ENCODE measurements at regions not wholly inside any gene's neighbourhood (a gene's known extent, or its start where the extent isn't known, plus 50 kb on each side); places are given as distances from the start of the nearest gene placed in this dataset.
A peak's percentile ranks its signal among the peaks of the same experiment; 100 is the strongest.

DNA sequence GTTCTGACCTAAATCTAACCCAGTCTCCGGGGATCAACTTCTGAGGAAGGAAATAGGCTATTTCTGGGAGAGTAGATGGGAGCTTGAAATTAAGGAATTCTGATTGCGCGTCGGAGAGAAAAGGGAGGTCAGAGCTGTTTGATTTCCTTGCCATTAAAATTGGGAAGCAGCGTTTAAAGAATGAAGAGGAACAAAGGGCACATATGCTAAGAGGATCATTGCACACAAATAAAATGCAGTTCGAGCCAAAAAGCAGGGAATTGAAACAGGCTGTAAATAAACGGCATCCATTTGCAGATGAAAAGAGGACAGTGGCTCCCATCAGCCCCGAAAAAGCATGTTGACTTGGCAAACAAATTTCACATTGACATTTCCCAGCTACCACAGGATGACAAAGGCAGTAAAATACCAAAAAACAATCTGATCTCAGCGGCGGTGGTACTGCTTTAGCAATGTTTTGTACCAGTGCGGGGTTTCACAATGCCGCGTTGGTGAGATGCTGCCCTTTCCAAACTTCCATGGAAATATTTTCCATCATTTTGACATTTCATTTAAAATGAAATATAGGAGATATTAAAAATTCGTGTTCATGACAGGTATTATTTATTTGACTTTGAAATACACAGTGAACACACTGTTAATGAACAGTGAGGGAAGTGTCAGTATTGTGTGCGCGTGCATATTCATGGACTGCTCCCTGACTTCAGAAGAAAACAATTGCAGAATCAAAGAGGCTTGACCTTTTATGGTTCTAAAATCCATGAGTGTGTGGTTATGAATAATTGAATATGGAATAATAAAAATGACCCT is 108.8 kb downstream of the SQOR start:
- no peak for DNase-seq (ENCODE audit: low read depth in 4 of 4, low spot score in 2 of 4)

DNA sequence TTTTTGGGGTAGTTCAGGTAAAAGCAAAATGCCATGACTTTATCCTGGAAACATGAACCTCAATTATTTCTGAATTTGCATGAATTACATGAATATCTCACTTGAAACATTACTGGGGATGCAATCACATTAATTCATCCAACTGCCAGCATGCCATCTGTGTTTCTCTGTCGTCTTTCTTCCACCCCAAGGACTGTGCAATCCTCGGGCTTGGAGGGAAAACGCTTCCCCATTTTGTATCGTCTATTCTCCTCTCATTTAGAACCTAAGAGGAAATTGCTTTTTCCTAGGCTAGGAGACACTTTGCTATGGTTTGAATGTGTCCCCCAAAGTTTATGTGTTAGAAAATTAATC is 109.4 kb downstream of the SQOR start:
- no peak for DNase-seq (ENCODE audit: low read depth in 4 of 4, low spot score in 2 of 4)

DNA sequence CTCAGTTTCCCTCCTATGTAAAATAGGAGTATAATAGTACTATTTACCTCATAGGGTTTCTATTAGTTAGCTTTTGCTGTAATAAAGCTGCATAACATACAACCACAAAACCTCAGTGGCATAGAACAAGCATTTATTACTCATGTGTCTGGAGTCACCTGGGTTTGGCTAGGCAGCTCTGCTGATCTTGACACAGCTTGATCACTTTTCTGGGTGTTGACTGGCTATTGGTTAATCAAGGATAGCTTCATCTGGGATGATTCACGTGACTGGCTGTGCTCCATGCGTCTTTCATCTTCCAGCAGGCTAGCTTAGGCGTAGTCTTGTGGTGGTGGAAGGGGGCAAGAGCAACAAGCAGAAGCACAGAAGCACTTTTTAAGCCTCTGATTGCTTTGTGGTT is 112.6 kb downstream of the SQOR start:
- DNase-seq (ENCODE audit: low read depth in 4 of 4, low spot score in 2 of 4): no peak

DNA sequence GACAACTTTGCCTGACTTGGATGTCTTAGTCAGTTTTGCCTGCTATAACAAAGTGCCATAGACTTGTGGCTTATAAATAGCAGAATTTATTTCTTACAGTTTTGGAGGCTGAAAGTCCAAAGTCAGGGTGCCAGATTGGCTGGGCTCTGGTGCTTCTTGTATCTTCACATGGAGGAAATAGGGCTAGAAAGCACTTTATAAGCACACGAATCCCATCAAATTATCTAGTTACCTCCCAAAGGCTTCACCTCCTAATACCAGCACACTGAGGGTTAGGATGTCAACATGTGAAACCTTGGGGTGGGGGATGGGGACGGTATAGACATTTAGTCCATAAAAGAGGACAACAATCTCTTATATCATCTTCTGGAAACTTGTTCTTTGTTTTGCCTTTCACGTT is 116.8 kb downstream of the SQOR start:
- DNase-seq (ENCODE audit: low read depth in 4 of 4, low spot score in 2 of 4): no peak

DNA sequence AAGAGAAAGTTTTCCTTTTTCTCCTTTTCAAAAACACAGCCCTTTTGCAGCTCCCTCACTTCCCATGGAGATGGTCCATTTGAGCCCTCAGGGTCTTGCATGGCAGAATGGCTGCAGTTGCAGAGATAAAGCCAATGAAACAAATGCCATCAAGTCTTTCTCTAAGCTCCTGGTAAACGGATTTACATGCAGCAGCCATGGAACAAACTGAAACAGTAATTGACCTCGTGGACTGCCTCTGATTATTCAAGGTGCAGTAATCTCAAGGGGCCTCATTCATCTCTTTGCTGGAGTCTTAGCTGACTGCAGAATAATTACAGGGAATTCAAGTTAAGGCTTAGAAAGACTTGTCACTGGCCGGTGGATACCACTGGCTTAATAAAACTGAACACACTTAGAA is 125.1 kb downstream of the SQOR start:
- no peak for DNase-seq (ENCODE audit: low read depth in 4 of 4, low spot score in 2 of 4)

DNA sequence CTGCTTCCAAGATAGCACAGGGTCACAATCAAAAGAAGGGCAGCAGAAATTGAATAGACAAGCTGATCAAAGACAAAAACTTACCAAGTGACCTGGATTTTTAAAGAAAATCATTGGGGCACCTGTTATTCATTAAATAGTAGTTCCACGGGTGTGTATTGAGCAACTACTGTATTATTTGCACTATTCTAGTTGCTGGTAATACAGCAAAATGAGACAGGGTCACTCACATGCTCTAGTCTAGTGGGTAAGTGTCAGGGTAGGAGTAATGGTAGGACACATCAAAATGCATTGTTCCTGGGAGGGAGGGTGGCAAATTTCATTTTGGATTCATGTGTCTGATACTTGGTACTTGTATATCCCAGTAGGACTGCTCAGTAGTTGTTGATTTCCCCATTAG is 127.9 kb downstream of the SQOR start:
- no peak for DNase-seq (ENCODE audit: low read depth in 4 of 4, low spot score in 2 of 4)

DNA sequence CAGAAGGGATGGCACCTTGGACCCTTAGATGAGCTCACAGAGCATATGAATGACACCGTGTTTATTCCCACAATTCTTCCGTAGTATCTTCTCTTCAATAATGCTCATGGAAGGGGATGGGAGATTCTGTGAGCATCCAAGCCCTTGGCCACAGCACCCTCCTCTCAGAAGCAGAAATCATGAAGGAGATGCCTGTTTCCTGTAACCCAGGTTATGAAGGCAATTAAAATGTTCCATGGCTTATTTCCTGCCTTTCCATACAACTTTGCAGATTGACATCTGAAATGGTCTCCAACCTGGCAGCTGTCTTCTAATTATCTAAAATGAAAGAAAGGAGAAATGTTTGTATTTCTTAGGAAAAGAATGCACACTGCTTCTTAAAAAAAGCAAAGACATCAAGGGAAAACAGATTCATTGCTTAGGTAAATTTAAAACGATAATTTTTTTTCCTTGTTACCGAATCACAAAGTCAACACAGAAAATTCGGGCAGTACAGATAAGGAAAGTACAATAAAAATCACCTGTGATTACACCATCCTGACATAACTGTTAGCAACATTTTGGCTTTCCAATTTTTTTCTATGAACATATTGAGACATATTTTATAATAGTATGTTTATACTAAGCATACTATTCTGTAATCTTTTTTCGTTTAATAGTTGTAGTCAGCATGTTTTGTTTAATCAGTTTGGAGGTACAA is 128.5 kb downstream of the SQOR start:
- no peak for DNase-seq (ENCODE audit: low read depth in 4 of 4, low spot score in 2 of 4)

DNA sequence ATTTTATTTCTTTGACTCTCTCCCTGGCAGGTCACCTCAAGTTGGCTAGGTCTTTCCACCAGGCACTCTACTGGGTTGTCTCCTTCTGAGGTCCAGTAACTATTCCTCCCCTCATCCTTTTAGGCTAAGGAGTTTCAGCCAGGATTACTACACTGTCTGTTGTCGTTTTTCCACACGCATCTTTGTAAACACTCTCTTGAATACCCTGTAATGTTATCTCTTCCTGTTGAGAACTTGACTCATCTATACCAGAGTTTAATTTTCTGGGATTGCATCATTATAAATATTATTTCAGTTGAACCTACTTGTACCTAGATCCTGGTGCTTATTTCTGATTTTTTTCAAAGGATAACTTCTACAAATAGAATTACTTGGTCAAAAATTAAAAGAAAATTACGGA is 138.3 kb downstream of the SQOR start:
- no peak for DNase-seq (ENCODE audit: low read depth in 4 of 4, low spot score in 2 of 4)

DNA sequence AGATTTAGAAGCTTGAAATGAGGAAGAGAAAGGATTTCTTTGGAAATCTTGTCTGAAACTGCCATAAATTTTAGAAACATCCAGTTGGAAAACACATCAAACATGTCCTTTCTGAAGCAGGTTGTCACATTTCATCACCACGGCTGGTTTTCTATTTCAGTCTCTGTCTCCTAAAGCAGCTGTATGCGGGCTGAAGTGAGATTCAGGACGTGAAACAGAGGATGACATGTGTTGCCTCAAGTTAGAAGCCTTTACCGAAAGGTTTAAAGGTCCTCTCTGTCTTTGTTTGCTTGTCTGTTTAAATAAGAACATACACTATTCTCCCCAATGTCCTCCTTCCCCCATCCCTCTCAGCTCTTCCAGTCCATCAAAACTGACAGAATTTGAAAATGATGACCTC is 141.9 kb downstream of the SQOR start:
- DNase-seq (ENCODE audit: low read depth in 4 of 4, low spot score in 2 of 4): no peak

DNA sequence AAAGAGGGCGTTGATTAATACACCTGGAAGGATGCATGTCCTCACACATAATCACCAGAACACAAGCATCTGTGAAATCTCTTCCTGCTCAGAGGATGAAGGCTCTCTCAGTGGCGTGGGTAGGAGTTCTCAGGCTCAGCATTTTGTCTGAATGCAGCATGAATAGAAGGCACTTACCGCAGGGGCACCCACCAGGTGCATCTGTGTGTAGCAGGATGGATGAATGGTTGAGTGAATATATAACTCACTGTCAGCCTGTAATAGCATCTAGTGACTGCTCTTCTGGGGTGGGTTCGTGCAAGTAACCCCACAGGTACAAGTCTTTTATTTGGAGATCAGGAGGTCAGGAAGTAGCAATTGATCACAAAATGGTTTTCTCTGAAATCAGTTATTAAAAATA is 143.0 kb downstream of the SQOR start:
- no peak for DNase-seq (ENCODE audit: low read depth in 4 of 4, low spot score in 2 of 4)

DNA sequence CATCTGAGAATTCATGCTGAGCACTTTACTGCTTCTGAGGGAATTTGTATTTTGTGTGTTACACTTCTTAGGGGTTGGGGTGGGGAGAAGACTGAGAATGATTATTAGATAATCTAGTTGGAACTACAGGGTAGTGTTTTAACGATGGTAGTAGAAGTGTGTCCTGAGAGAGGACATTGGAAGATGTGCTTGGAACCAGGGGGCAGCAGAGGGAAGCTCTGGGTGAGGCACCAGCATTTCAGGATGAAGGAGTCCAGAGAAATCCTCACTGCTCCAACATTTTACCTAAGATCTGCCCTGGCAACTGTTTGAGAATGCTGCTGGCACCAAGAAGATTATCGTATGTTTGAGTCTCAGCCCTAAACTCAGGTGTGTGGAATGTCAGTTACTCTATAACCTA is 145.5 kb downstream of the SQOR start:
- DNase-seq (ENCODE audit: low read depth in 4 of 4, low spot score in 2 of 4): no peak

DNA sequence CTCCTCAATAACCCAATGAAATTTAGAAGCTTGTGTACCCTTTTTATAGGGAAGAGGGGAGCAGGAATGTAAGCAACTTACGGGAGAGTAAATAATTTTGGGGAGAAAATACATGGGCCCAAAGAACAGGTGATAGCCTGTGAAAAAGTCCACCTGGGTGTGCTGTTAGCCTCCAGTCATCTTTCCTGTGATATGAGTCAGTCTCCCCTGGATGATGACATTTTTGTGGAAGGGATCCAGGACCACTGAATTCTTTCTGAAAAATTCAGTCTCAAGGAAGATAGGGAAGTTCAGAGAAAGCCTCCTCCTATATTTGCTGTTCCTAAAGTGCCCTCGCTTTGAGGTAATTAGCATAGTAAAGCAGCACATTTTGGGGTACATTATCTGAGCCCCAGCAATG is 149.8 kb downstream of the SQOR start:
- DNase-seq (ENCODE audit: low read depth in 4 of 4, low spot score in 2 of 4): no peak

DNA sequence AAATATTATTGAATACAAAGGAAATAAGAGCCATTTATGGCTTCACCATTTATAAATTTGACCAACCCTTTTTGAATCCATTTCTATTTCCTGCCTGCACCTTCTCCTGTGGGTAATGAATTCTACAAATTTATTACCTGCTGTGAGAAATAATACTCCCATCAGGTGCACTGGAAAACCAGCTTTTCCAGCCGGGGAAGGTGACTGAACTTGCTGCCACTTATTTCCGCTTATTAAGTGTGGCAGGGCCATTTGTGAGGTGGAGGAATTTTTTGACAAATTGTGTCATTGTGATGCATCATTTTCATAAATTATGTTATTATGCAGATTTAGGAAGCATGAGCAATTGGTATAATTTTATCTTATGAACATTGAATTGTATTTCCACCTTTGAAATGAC is 151.1 kb downstream of the SQOR start:
- DNase-seq (ENCODE audit: low read depth in 4 of 4, low spot score in 2 of 4): no peak

DNA sequence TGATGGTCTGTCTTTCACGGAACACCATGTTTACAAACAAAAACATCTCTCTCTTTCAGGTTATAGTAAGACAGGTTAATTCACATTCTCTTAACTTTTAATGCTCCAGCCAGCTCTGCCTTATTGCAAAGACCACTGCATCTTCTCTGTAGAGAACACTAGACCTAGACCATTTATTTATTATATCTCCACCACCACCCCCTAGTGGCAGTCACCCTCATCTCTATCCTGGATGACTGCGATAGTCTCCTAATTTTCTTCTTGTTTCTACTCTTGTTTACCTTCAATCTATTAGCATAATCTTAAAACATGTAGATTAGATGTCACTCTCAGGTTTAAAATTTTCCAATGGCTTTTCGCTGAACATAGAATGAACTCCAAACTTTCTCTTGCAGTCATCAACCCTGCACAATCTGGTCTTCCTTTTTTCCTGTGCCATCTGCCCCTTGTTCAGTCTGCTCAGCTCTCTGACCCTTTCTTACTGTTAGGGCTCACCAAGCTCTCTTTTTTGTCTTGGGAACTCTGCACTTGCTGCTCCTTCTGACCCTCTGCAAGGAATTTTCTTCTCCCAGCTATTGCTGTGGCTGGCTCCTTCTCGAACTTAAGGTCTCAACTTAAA is 155.6 kb downstream of the SQOR start:
- no peak for DNase-seq (ENCODE audit: low read depth in 4 of 4, low spot score in 2 of 4)

DNA sequence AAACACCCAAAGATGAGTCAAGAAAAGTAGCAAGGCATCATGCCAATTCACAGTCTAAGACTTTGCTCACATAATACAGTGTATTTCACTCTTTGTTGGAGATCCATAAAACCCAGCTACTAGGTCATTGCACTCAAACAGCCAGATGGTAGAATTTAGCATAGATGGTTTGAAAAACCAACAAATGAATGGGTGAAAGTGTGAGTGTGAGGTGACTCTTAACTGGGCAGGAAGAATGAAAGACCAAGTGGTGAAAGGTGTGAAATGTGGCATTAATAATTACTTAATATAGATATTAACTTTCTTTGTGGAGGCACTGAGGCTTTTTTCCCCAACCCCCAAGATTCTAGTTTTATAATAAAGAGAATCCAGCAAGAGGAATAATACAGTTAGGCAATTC is 159.5 kb downstream of the SQOR start:
- no peak for DNase-seq (ENCODE audit: low read depth in 4 of 4, low spot score in 2 of 4)

DNA sequence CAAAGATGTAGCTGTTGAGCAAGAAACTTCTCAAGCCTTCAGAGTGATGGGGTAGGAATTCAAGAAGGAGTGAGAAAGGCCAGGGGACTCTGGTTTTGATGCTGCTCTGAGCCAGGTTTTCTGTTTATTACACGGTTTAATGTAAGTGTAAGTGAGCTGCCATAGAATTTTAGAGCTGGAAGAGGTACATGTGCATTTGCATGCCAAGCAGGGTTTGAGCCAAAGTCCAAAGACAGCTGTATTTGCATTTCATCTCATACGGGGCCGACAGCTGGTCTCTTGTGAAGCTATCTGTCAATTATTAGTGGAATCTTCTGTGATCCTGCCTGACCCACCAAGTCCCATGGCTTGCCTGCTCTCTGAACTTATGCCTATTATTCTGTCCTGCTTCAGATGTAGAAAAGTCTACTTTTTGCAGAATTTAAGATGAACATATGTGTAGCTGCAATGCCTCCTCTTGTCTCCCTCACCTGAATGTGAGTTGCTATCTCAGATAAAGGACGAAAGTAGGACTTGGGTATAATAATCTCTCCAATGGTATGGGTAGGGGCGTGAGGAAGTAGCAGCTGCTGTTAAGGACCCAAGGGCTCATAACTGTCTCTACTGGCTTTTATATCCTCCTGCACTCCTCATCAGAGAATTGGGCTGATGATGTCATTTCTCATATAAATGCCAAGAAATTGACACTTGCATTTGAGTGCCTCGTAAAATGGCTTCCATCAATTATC is 160.0 kb downstream of the SQOR start:
- no peak for DNase-seq (ENCODE audit: low read depth in 4 of 4, low spot score in 2 of 4)

DNA sequence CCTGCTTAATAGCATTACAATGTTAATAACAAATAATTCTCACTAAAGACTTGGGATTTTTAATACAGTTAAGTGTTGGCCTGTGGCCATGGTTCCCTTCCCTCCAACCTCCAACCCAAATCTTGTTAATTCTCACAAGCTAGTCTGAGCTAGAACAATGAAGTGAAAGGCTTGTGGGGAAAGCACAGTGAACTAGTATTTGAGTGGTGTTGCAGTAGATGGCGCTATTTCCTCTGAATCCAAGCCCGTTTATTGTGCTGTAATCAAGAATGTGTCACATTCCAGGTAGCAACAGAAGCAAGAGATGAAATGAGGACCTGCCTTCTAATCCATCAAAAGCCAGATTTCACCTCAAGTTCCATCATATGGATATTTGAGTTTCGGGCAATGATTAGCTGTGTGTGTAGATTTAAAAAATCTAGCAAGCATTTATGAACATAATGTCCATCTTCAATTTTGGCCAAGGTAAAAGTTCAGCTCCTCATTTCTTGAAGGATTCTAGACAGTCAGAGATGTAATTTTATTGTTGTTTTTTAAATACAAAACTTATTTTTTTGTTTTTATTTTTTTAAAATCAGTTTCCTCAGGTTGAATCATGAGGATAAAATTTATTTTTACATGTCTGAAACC is 160.7 kb downstream of the SQOR start:
- DNase-seq (ENCODE audit: low read depth in 4 of 4, low spot score in 2 of 4): peak in 2 of 4 donors; percentile 34 to 55

DNA sequence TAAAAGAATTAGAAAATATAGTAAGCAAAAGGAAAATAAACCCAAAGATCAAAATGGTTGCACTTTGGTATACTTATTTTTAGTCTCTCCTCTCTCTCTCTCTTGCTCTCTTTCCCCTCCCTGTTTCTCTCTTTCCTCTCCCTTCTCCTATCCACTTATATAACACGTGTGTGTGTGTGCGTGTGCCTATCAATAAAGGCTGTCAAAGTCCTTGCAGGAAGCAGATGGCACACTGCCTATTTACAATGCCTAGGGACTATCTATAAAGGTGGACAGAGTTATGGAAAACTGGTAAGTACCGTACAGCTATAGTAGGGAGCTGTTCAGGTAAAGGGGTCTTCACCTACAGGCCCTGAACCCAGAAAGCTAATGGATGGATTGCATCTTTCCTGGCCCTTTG is 161.6 kb downstream of the SQOR start:
- no peak for DNase-seq (ENCODE audit: low read depth in 4 of 4, low spot score in 2 of 4)

DNA sequence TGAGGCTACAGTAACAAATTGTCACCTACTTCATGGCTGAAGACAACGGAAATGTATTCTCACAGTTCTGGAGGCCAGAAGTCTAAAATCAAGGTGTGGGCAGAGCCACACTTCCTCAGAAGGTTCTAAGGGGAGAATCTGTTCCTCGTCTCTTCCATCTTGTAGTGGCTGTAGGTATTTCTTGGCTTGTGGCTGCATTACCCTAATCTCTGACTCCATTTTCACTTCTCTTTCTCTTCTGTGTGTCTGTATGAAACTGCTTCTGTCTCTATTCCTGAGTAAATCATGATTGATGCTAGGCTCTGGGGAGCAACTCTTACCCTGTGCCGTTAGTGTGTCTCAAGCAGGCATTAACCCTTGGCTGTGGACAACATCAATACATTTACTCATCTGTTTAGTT is 164.7 kb downstream of the SQOR start:
- no peak for DNase-seq (ENCODE audit: low read depth in 4 of 4, low spot score in 2 of 4)

DNA sequence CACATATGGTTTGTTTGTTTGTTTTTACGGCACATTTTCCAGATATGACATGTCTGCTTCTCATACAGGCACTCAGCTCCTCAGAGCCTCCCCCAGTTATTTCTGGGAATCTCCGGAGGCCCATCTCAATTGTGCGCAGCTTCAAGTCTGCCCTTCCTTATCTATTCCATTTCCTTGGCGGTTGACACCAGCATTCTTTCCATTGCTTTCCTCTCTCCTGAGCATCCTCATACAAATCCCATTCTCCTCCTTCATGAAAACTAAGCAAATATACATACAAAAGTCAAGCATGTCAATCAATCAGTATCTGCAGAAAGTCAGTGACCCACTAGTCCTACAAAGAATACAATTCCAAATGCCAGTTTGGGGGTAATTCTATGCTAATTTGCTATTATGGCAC is 166.7 kb downstream of the SQOR start:
- no peak for DNase-seq (ENCODE audit: low read depth in 4 of 4, low spot score in 2 of 4)

DNA sequence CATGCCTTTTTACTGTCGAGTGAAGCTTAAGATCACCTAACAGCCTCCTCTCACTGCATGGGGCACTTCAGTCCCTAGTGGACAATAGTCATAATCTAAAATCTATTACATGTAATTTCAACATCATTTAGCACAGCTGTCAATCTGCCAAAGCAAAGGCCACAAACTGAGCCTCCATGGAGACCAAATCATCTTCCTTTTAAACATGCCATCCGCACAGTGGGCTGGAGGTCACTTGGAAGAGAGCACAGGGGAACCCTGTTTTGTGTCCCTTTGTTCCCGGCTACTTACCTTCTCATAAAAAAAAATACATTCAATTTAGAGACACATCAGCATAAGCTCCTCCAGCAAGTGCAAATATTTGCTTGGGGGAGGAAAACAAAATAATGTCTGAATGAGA is 167.3 kb downstream of the SQOR start:
- no peak for DNase-seq (ENCODE audit: low read depth in 4 of 4, low spot score in 2 of 4)
